H1 (cell line): ENCODE measurements at regions not wholly inside any gene's neighbourhood (a gene's known extent, or its start where the extent isn't known, plus 50 kb on each side); places are given as distances from the start of the nearest gene placed in this dataset.

Experiments
- CBX5 ChIP-seq: fragments of 300-800, 300-1000 bp; sonication (generic); IDR thresholded peaks from 2 replicates; pipeline ENCODE4 v1.7.1; 2016; ENCODE audit warnings: antibody characterized with exemption, low read length, low read depth
- CHD7 ChIP-seq: fragments of 300-600 bp; sonication (generic); IDR thresholded peaks from 2 replicates; pipeline ENCODE4 v1.7.1; 2012; ENCODE audit warnings: low read length, moderate library complexity, mild to moderate bottlenecking, inconsistent platforms; ENCODE audit not compliant: insufficient replicate concordance
- KDM1A ChIP-seq: fragments of 200-600, 300-600 bp; sonication (generic); IDR thresholded peaks from 2 replicates; pipeline ENCODE4 v1.7.1; 2016; ENCODE audit warnings: mild to moderate bottlenecking, low read length, borderline replicate concordance
- SIX5 ChIP-seq: IDR thresholded peaks from 2 replicates; pipeline ENCODE4 v1.6.1; 2011; ENCODE audit warnings: mild to moderate bottlenecking, low read depth, low read length

DNA sequence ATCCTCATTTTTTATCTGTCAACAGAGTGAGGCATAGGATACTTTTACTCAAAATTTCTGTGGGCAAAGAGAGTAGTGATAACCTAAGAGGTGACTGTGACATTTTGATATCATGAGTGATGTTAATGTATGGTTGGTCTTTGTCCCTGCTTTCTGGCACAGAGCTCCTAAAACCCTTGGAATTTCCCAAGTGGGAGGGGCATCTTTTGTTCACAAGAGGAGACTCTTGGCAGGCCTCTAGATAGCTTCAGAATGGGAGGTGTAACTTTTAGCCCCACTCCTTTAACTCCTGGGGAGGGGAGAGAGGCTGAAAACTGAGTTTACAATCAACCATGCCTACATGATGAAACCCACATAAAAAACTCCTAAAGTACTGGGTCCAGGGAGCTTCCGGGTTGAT is 527.8 kb downstream of the RFPL4B start (continued):
- TF ChIP-seq CHD7 = no peak
- TF ChIP-seq KDM1A = no peak
- TF ChIP-seq CBX5 = no peak
- no peak for TF ChIP-seq SIX5
